NCI-H446 (cell line): ENCODE measurements at regions not wholly inside any gene's neighbourhood (a gene's known extent, or its start where the extent isn't known, plus 50 kb on each side); places are given as distances from the start of the nearest gene placed in this dataset.

Experiments
- DNase-seq, 2 experiments: peaks; one replicate each; lab custom pipeline; 2025; lab: John Stamatoyannopoulos, UW

GRCh38 chr9:110058304-110058953 is 149.5 kb downstream of the C9orf152 start:
- DNase-seq: peak in 1 of 2 experiments; percentile 32

GRCh38 chr9:110059461-110059860 is 148.5 kb downstream of the C9orf152 start:
- DNase-seq: no peak

- no peak for DNase-seq
These were observed 143.2 kb downstream of the C9orf152 start for GRCh38 chr9:110064803-110065202.

GRCh38 chr9:110065532-110065931 is 142.4 kb downstream of the C9orf152 start:
- DNase-seq: no peak

GRCh38 chr9:110066929-110067716 is 140.8 kb downstream of the C9orf152 start:
- no peak for DNase-seq

GRCh38 chr9:110068212-110068611 is 139.7 kb downstream of the C9orf152 start:
- DNase-seq: no peak

GRCh38 chr9:110069326-110070248 is 138.4 kb downstream of the C9orf152 start:
- DNase-seq: no peak

GRCh38 chr9:110072597-110073355 is 135.2 kb downstream of the C9orf152 start:
- DNase-seq: no peak

- DNase-seq: no peak
These were observed 134.5 kb downstream of the C9orf152 start for GRCh38 chr9:110073356-110073905.

- no peak for DNase-seq
These were observed 130.8 kb downstream of the C9orf152 start for GRCh38 chr9:110076894-110077725.

- no peak for DNase-seq
These were observed 130.0 kb downstream of the C9orf152 start for GRCh38 chr9:110077925-110078324.

GRCh38 chr9:110078604-110079003 is 129.4 kb downstream of the C9orf152 start:
- no peak for DNase-seq

GRCh38 chr9:110081395-110081794 is 126.6 kb downstream of the C9orf152 start:
- DNase-seq: no peak

- DNase-seq: no peak
These were observed 124.1 kb downstream of the C9orf152 start for GRCh38 chr9:110083866-110084265.

- DNase-seq: no peak
These were observed 121.4 kb downstream of the C9orf152 start for GRCh38 chr9:110086537-110086936.

- DNase-seq: no peak
These were observed 120.4 kb downstream of the C9orf152 start for GRCh38 chr9:110087605-110088004.

GRCh38 chr9:110088099-110088498 is 119.9 kb downstream of the C9orf152 start:
- DNase-seq: no peak

- DNase-seq: no peak
These were observed 118.1 kb downstream of the C9orf152 start for GRCh38 chr9:110089681-110090370.

- DNase-seq: no peak
These were observed 115.2 kb downstream of the C9orf152 start for GRCh38 chr9:110092792-110093191.

GRCh38 chr9:110093417-110093816 is 114.5 kb downstream of the C9orf152 start:
- DNase-seq: no peak
